Pons (tissue), 1 donor: ENCODE measurements at regions not wholly inside any gene's neighbourhood (a gene's known extent, or its start where the extent isn't known, plus 50 kb on each side); places are given as distances from the start of the nearest gene placed in this dataset.
"Not testable (repeated sequence)": the region's sequence is repeated elsewhere in the genome, so short reads cannot be mapped to it uniquely, and the experiment has no call there.

Experiments used
- DNase-seq: peaks from one replicate; pipeline ENCODE4 v3.0.0-alpha.2; 2016; ENCODE audit warnings: low spot score

DNA sequence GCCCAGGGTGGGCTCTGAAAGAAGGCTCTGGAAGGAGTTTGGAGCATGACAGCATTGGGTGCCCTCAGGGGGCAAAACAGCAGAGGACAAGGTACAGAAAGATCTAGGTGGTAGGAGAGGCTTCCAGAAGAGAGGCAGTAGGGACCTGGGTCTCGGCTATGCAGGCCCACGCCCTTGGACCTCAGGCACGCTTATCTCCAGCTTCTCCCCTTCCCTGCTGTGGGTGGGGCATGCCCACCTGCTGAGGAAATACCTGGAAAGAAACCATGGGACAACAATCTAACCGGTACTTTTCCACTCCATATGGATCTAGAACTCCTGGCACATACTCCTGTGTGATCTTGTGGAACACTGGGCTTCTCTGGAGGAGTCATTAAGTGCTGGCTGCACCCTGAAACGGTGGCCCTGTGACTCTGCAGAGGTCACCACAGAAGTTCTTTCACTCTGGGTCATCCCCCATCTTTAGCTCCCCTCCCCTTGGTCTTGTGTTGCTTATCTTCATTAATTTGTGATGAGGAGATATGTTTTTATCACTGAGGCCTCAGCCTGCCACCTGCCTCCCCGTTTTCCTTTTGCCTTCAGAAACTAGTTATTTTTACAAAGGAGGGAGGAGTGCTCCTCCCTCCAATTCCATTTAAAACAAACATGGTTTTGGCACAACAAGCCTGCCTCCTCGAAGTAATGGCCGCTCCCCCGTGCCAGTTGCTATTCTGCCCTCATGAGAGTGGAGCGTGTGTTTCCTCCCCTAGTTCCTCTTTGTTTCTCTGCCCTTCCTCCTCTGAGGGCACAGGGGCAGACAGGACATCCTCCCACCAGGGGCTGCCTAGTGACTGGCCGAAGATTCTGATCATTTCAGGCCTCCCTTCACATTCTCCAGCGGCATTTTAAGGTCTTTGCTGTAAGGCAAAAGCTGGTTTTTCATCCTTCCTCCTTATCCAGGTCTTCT, 78.0 kb upstream of the ATP5PO start:
- DNase-seq: peak; percentile 52

DNA sequence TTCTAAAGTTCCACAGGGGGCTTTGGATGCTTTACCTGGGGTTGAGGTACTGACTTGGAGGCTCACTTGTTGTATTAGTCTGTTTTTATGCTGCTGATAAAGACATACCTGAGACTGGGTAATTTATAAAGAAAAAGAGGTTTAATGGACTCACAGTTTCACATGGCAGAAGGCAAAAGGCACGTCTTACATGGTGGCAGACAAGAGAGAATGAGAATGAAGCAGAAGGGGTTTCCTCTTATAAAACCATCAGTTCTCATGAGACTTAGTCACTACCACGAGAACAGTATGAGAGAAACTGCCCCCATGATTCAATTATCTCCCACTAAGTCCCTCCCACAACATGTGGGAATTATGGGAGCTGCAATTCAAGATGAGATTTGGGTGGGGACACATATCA, 76.8 kb upstream of the ATP5PO start:
- not testable (repeated sequence) for DNase-seq

DNA sequence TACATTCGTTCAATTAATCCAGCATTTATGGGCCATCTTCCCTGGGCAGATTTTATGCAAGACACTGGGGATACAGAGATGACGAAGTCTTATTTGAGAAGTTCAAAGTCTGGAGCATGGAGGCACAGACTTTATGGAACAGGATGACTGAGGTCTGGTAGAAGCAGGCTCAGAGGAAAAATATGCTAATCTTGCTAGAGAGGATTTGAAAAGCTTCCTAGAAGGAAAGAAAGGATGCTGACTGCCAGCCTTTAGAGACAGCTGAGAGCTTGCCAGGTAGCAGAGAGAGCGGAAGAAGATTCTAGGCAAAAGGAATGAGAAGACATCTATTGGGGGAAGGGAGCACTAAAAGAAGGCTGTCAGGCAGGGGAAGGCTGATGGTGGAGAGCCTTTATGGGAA, 75.5 kb upstream of the ATP5PO start:
- DNase-seq: peak; percentile 12

DNA sequence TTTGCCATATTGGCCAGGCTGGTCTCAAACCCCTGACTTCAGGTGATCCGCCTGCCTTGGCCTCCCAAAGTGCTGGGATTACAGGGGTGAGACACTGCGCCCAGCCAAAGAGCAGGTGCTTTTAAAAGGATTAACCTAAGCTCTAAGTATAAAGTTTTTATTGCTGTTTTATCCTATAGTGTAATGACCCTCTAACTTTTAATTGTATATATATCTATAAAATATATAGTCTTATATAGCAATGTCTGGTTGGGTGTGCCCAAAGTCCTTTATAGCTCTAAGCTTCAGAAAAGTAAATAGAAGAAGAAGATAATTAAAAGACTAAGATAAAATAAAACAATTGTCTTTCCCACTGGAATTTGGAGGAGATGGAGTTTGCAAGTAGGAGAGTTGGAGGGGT, 73.8 kb upstream of the ATP5PO start:
- DNase-seq: no peak

DNA sequence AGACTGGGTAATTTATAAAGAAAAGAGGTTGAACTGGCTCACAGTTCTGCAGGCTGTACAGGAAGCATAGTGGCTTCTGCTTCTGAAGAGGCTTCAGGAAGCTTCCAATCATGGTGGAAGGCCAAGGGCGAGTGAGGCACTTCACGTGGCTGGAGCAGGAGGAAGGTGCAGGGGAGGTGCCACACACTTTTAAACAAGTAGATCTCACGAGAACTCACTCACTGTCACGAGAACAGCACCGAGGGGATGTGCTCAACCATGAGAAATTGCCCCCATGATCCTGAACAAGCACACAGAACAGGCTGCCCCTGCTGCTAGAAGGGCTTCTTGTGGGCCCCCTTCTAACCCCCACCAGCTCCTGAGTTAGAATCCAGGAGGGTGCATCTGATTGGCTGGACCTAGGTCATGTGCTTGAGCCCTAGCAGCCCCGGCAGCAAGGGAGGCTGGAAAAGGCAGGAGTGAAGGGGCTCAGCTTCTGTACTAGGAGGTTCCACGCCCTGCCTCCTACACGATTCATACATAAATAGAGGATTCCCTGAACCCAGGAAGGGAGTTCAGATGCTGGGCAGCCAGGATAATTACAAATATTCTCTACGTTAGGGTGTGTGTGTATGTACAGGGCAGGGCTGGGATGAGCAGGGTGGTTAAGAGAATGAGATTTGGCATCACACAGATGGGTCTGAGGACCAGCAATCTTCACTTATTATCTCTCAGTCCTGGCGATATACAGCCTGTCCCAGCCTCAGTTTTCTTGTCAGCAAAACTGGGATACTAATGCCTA, 72.8 kb upstream of the ATP5PO start:
- no peak for DNase-seq

DNA sequence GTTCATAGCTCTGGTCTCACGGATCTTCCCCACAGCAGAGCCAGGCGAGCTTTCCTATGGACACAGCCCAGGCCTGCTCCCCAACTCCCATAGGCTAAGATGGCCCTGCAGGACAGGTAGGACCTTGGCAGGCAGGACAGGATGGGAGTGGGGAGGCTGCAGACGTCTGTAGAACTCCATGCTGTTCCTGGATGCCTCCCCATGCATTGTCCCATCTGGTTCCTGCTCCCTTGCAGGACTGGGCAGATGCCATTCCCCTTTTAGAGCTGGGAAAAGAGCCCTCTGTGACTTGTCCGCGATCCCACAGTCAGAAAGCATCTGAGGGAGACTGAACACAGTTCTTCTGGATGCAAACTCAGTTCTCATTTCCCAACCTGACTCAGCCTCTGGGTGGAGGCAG, 71.9 kb upstream of the ATP5PO start:
- DNase-seq: no peak

DNA sequence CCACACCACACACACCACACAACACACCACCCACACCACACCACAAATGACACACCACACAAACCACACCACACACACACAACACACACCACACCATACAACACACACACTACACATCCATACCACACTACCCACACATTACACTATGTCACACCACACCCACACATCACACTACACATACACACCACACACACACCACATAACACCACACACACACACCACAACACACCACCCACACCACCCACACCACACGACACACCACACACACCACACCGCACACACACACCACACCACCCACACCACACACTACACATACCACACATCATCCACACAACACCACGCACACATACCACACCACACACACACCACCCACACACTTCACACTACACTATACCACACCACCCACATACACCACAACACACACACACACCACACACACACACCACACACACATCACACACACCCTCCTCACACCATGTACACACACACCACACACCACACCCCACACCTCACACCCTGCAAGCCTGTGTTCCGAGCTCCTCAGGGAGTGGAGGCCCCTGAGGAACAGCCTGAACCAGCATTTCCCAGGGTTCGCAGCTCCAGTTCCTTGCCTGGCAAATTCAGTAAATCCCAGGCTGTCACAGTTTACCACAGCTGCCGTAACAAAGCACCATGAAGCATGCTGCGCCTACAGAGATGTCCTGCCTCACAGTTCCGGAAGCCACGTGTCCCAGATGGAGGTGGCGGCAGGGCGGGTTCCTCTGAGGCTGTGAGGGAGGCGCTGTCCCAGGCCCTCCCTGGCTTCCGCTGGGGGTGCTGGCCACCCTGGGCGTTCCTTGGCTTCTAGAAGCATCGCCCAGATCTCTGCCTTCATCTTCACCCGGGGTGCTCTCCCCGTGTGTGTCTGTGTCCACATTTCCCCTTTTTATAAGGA, 69.8 kb upstream of the ATP5PO start:
- DNase-seq: no peak

DNA sequence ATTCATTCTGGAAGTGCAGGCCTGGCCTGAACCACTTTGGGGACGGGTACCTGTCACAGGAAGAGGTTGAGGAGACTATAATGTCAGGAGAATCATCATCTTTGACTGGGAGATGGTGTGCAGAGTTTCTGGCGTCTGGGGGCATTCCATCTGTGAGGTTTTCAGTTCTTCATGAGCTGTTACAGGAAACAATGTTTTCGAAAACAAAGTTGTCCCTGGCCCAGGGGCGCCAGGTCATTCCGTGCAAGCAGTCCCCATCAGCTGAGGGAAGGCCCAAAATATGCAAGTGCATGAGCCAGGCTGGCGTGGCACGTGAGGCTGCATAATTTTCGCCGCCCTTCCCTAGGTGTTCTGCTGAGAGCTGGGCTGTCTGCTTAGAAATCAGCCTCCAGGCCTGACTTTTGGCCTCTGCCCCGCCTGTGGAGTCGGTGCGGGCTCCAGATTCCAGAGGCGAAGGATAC, 68.4 kb upstream of the ATP5PO start:
- no peak for DNase-seq

DNA sequence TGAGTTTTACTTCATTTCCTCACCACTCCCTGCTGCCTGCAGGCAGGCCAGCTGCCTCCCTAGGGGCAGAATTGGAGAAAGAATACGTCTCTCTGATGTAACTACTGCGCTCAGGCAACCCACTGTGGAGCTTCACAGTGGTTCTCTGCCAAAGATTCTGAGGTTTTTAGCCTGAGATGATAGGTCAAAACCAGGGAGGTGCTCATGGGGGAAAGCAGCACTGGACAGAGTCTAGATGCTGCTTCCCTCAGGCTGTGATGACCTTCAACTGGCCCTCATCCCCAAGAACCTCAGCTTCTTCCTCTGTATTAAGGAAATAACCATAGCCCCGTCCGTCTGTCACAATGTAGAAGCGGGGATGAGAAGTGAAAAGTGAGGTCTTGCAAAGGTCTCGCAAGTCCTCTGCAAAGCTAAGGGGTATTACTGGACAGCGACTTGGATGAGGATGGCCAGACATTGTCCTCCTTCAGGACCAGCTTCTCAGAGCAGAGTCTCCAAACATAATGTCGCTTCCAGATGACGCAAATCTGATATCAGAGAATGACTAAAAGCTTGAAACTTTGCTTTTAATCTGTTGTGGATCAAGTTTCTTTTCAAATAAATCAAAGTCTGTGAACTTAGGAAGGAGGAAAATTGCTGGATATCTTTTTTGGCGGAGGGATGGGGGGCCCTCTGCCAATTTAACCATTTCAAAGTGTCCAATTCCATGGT, 65.9 kb upstream of the ATP5PO start:
- no peak for DNase-seq

DNA sequence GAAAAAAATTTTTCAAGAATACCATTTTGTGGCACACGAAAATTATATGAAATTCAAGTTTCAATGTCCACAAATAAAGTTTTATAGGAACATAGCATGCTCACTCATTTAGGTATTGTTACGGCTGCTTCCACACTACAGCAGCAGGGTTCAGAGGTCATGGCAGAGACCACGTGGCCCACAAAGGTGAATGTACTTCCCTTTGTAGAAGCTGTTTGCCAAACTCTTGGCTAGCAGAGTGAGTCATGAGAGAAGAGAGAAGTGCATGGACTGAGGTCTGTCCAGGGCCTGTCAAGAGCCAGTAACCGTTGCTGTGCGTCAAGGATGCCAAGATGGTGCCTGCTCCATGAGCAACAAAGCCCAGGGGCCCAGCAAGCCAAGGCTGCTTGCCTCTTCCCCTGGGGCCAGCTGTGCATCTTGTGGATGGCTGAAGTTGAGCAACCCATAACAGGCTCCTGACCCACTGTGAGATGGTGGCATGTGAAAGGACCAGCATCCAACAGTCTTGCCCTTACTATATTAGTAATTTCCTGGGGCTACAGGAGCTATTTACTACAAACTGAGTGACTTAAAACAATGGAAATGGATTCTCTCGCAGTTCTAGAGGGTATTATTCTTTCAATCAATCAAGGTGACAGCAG, 64.8 kb upstream of the ATP5PO start:
- no peak for DNase-seq

DNA sequence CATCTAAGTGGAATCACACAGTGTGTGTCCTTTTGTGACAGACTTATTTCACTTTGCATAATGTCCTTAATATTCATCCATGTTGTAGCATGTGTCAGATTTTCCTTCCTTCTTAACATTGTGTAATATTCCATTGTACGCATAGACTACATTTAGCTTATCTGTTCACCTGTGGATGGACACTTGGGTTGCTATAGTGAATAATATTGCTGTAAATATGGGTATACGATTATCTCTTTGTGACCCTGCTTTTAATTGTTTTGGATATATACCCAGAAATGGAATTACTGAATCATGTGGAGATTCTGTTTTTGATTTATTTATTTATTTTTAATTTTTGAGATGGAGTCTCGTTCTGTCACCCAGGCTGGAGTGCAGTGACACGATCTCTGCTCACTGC, 63.0 kb upstream of the ATP5PO start:
- no peak for DNase-seq

DNA sequence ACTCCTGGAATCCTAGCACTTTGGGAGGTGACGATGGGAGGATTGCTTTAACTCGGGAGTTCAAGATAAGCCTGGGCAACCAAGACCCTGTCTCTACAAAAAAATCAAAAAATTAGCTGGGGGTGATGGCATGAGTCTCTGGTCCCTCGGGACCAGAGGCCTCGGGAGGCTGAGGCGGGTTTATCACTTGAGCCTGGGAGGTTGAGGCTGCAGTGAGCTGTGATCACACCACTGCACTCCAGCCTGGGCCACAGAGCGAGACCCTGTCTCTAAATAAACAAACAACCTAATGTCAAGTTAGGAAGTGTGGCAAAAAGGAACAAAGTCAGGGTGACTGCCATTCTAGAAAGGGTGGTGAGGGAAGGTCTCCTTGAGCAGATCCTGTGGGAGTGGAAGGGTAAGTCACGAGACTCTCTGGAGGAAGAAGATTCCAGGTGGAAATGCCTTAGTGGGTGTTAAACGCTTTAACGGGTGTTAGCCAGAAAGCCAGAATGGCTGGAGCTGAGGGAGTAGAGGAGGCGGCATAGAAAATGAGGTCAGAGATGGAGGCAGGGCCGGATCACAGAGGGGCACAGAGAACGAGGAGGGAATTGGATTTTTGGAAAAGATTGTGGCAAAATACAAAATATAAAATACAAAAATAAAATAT, 62.2 kb upstream of the ATP5PO start:
- DNase-seq: no peak

DNA sequence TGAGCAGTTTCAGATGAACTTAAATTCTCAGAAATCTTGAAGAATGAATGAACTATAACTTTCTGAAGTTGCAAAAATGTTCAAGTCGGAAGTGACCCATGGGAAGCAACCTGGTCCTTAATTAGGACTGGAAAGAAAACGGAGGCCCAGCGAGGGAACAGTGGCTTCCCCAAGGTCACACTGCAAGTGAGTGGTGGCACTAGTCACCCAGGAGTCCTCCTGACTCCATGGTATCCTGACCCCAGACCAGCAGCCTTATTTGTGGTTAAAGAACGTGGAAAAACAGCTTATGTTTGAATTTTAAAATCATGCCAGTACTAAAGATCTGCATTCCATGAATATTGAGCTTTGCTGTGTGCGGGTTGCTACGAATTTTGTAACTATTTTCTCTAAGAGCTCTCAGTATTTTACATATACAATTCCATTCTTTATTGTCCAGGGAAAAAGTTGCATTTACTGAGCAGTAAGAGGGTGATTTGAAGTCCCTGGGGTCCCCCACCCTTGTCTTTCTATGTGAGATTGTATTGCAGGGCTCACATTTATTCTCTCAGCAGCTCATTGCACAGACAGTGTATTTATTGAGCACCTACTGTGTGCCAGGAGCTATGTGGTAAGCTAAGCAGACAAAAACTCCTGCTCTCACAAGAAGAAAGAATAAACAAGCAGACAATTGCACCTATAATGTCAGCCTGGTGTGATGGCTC, 61.6 kb upstream of the ATP5PO start:
- no peak for DNase-seq

DNA sequence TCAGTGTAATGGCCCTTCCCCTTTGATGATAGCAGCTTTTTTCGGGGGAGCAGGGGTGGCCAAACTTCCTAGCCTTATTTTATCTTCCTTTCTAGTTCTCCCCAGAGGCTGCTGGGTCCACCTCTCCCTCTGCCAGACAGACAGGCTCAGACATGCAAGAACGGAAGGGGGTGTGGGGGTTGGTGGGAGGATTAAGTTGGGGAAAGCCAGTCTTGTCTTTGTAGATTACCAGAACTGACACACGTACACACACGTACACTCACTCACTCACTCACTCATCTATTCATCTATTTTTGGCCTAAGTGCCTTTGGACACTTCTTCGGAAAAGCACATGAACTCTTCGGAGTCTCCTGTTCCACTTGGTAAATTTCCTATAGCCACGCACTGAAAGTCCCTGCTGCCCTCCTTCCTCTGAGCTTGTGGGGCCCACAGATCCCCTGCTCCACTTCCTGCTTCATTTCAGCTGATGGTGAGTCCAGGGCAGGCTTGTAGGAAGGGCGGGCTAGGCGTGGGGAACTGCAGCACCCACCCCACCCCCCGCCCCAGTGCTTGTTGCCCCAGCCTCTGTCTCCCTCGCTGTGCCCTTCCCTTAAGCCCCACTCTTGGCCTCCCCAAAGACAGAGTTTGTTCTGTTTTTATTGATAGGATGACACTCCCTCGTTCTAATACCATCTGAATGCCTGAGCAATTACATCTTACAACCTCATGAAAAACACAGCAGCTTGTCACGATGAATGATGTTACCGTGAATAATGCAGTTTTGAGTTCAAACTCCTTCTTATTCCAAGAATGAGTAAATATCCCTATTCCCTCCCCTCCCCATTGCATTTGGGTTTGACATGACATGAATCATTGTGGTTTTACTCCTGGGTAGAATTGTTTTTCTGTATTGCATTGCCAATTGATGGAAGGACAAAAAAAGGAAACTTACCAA, 60.7 kb upstream of the ATP5PO start:
- DNase-seq: peak; percentile 37

DNA sequence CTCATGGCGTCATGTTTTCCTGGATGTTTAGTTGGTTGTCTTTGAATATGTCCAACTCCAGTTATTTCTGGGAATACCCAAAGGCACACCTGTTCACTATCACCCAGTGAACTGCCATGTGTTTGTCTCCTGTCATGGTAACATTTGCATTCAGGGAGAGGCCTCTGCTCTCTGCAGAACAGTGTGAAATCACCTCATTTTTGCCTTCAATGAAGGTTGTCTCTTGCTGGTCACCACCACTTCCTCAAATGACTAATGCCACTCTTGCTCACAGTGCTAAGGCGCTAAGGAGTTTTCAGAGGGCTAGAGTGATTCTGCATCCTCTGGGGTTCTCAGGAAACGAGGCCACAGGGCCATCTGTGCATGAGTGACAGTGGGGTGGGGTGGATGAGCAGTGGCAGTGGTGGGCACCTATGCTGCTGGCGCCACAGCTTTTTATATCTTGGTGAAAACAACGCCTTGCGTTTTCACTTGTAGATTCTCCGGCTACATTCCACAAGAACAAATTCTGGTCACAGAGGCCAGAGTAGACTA, 60.0 kb upstream of the ATP5PO start:
- peak; percentile 12 for DNase-seq

DNA sequence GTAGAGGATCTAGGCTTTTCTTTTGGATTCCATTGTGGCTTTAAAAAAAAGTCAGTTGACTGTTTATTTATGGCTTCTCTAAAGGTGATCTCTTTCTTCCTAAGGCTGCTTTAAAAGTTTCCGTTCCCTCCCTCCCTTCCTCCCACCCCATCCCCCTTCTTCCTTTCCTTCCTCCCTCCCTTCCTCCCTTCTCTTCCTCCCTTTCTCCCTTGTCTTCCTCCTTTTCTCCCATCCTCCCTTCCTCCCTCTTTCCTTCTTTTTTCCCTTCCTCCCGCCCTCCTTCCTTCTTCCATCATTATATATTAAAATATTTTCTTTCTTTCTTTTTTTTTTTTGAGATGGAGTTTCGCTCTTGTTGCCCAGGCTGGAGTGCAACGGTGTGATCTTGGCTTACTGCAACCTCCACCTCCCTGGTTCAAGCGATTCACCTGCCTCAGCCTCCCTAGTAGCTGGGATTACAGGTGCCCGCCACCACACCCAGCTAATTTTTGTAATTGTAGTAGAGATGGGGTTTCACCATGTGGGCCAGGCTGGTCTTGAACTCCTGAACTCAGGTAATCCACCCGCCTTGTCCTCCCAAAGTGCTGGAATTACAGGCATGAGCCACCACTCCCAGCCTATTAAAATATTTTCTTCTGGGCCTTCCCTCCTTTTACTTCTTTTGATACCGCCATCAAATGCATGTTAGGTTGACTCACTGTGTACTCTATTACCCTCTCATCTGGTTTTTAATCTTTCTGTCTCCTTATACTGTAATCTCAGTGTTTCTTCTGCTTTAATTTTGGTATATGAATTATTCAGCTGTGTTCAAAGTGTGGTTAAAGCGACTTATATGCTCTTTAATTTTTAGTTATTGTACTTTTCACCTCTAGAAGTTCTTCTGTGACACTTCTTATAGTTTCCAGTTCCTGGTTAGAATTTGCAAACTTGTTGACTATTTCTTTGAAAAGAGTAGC, 59.2 kb upstream of the ATP5PO start:
- DNase-seq: no peak

DNA sequence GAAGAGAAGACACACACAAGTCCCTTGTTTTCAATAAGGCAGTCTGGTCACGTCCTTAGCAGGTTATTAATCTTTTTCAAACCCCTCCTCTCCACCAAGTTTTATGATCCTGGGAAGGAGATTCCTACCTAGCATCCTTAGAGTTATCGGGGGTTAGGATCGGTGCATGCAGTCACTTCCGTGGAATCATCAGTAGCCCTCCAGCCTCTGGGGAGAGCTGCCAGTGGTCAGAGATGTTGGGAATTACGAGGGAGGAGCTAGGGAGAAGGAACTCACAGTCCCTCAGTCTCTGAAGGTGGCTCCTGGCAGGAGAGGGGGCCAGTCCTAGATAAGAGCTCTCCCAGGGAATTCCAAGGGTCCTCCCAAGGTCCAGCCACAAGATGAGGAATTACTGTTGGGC, 57.7 kb upstream of the ATP5PO start:
- DNase-seq: no peak
